ELF-1 (cell line): ENCODE measurements at regions not wholly inside any gene's neighbourhood (a gene's known extent, or its start where the extent isn't known, plus 50 kb on each side); places are given as distances from the start of the nearest gene placed in this dataset.

Experiments
- DNase-seq: peaks from one replicate; pipeline ENCODE4 v3.0.0-alpha.2; 2016; ENCODE audit warnings: low read depth, low spot score

- DNase-seq, result peak; percentile 70
Observed at GRCh38 chr2:204177977-204178522, 241.5 kb downstream of the ICOS start.

- DNase-seq, result no peak
Observed at GRCh38 chr2:204180649-204181048, 244.1 kb downstream of the ICOS start.

- no peak for DNase-seq
Observed at GRCh38 chr2:204183608-204184007, 247.0 kb downstream of the ICOS start.

GRCh38 chr2:204184226-204184625, 247.7 kb downstream of the ICOS start:
- DNase-seq, result no peak

GRCh38 chr2:204187229-204188083, 250.9 kb downstream of the ICOS start:
- no peak for DNase-seq

GRCh38 chr2:204191574-204191973, 255.0 kb downstream of the ICOS start:
- no peak for DNase-seq

GRCh38 chr2:204195498-204195897, 258.9 kb downstream of the ICOS start:
- no peak for DNase-seq

GRCh38 chr2:204197336-204198005, 260.9 kb downstream of the ICOS start:
- no peak for DNase-seq

- no peak for DNase-seq
Observed at GRCh38 chr2:204199357-204199756, 262.8 kb downstream of the ICOS start.

GRCh38 chr2:204201507-204201906, 264.9 kb downstream of the ICOS start:
- DNase-seq, result no peak

- DNase-seq, result no peak
Observed at GRCh38 chr2:204202253-204202652, 265.7 kb downstream of the ICOS start.

GRCh38 chr2:204203704-204204103, 267.1 kb downstream of the ICOS start:
- DNase-seq, result no peak

GRCh38 chr2:204205082-204205481, 268.5 kb downstream of the ICOS start:
- no peak for DNase-seq

- DNase-seq, result peak; percentile 93
Observed at GRCh38 chr2:204205538-204205937, 269.0 kb downstream of the ICOS start.

GRCh38 chr2:204207866-204208265, 271.3 kb downstream of the ICOS start:
- DNase-seq, result no peak

- no peak for DNase-seq
Observed at GRCh38 chr2:204213588-204213987, 277.0 kb downstream of the ICOS start.

- DNase-seq, result no peak
Observed at GRCh38 chr2:204218040-204218439, 281.5 kb downstream of the ICOS start.

GRCh38 chr2:204219196-204219595, 282.6 kb downstream of the ICOS start:
- DNase-seq, result no peak

- DNase-seq, result no peak
Observed at GRCh38 chr2:204220896-204221295, 284.3 kb downstream of the ICOS start.

GRCh38 chr2:204223046-204223445, 286.5 kb downstream of the ICOS start:
- no peak for DNase-seq

- no peak for DNase-seq
Observed at GRCh38 chr2:204223544-204223943, 287.0 kb downstream of the ICOS start.

- no peak for DNase-seq
Observed at GRCh38 chr2:204225671-204226073, 289.1 kb downstream of the ICOS start.
